Cortex of kidney (tissue), 1 donor: ENCODE measurements at regions not wholly inside any gene's neighbourhood (a gene's known extent, or its start where the extent isn't known, plus 50 kb on each side); places are given as distances from the start of the nearest gene placed in this dataset.
"Not testable (repeated sequence)": the region's sequence is repeated elsewhere in the genome, so short reads cannot be mapped to it uniquely, and the experiment has no call there.

ENCODE experiments used
- DNase-seq: peaks from one replicate; lab custom pipeline; 2025; lab: John Stamatoyannopoulos, UW

DNA sequence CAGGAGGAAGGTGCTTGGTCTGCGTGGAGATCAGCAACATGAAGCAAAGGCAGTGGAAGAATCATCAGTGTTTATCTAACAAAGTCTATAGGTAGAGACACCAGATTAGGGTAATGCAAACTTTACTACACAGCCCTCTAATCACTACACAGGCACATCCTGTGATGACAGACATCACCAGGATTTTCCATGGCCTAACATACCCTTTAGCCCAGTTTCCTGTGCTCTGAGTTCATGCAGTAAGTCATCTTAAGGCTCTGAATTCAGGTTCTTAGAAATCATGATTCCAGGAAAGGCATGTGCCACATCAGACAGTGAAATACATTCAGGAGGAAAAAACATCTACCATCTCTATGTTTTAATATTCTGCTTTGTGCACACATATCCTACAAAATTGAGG lies 708.5 kb upstream of the SLC8A1 start:
- no peak for DNase-seq

DNA sequence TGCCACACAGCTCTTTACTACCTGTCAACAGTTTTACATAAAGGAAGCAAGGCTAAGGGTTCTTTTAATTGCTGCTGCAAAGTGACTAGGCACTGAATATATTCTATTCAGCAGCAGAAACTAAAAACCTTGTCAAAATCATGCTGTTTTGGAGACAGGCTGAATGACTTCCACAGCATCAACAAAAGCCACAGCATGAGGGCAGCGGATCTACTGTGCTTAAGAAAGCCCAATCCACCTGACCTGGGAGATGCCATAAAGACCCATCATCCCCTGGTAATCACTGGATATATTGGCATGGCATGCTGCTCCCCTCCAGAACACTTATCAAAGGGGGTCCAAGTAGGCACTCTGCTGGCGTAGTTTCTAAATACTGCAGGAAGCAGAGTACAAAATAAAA lies 715.1 kb upstream of the SLC8A1 start:
- no peak for DNase-seq

DNA sequence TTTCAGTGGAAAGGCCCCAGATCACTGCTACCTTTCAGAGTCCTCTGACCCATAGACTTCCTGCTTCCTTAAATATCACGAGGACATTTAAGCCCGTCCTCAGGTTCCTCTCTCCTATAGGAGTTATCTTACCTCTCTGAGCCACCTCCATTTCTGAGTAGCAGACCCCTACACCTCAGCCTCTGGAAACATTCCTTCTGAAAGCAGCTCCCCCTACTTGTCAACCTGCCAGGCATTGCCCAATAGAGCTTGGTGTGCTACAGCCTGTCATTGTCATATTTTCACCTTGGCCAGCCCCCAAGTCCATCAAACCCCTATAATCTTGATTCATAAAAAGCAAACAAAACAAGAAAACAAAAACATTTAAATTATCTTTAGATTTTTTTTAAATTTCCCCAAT lies 717.9 kb upstream of the SLC8A1 start:
- DNase-seq, result no peak

DNA sequence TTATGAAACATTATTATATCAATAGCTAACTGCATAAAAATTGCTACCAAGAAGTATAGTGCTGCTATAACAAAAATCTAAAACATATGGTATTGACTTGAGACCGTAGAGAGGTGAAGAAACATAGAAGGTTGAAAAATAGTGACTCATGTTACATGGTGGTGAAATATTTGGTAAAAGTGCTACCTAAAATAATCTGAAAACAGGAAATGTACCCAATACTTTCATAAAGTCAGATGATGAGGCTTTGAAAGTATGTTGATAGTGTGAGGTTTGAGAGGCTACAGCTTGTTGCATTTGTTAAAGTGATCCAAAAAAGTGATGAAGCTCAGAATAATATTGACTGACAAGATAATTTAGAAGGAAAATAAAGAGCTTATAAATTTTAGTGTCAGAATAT lies 718.7 kb upstream of the SLC8A1 start:
- DNase-seq, result no peak

DNA sequence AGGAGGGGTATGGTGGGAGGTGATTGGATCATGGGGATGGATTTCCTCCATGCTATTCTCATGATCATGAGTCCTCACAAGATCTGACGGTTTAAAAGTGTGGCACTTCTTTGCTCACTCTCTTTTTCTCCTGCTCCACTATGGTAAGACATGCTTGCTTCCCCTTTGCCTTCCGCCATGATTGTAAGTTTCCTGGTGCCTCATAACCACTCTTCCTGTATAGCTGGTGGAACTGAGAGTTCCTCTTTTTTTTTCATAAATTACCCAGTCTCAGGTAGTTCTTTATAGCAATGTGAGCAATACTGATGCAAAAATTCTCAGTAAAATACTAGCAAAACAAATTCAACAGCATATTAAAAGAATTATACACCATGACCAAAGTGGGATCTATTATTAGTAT lies 728.5 kb upstream of the SLC8A1 start:
- no peak for DNase-seq

DNA sequence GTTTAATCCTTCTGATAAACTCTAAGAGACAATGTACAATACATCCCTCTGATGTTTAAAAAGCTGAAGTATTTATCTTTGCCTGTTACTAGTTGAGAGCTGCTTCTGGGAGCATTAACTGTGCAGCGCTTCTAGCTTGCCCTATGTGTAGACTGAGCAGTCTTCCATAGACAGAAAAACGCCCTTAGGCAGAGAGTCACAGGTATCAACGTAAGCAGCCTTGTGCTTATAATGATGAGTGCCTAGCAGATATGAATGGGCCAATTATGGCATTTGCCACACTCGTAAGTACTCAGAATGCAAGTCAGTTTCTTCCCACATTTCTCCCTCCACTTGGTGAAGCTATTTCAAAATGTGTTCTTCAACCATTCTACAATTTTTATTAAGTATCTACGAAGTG lies 731.1 kb upstream of the SLC8A1 start:
- no peak for DNase-seq

DNA sequence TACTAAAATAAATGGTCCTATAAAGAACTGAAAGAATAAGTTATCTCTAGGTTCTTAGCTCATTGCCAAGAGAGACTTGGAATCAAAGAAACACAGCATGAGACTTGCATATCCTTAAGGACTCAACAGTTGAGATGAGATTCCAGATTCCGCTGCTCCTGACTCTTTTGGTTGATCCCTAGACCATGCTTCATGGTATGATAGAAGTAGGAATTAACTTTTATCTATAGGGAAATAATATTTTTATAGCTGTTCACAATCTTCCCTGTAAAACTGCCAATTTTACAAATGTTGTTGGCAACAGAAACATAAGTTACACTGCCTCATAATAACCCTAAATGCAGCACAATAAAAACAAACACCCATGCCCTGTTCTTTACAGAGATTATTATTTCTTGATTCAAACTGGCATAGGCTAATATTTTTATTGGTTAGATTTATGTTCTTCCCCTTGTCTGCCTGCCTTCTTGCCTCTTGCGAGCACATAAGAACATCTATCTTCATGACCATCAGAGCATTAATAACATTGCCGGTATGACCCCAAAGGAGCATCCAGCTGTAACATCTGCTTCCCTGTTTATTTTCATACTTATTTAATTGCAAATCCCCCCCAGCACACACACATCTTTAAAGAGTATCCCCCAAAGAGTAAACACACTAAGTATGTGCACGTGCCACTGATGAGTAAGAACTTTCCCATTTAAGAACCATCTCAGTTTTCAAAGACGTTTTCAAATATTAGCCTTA lies 735.7 kb upstream of the SLC8A1 start:
- no peak for DNase-seq

DNA sequence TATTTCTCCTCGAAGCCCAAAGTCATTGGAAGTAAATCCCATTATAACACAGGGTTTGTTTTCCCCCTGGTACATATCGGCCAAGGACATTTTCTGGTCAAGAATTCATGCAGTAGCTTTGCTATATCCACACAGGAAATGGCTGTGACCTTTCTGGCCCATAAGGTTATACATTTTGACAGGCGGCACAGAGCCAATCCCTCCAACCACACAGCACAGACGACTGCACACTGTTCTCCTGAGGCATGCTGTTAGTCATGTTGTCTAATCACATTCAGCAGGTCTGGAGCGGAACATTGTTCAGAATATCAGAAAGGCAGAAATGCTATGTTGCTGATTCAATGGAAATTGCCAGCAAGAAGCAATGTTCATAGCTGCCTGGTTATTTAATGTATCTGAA lies 742.3 kb upstream of the SLC8A1 start:
- no peak for DNase-seq

DNA sequence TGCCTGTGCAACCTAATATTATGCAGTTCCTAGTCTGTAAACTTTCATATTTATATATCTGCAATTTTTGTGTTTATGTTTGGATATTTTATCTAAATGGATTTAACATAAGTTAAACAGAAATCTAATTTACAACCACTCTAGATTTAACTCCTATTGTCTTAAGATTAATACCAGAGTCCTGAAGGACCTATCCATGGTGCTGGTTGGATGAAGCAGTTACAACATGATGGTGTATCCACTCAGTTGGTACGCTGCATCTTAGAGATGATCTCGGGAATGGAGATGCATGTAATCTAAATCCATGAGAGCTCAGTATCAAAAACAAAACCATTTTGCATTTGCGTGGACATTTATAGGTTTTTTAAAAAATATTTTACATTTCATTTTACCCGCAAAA lies 745.9 kb upstream of the SLC8A1 start:
- DNase-seq, result no peak

DNA sequence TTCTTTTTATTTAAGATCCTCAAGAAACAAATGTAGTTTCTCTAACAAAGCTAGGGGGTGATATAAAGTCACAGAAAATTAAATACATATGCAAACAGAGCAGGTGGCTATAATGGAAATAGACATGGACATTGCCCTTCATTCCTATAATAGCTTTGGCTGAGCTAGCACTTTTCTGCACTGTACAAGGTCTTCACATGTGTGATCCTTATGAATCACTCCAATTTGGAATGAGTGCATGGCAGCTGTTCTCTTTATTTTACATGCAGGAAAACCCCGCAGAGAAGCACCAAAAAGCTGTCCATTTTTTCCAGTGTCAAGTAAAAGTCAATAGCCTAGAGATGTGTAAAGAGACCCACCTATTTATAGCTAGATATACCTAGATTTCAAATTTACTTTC lies 747.4 kb upstream of the SLC8A1 start:
- DNase-seq, result no peak

DNA sequence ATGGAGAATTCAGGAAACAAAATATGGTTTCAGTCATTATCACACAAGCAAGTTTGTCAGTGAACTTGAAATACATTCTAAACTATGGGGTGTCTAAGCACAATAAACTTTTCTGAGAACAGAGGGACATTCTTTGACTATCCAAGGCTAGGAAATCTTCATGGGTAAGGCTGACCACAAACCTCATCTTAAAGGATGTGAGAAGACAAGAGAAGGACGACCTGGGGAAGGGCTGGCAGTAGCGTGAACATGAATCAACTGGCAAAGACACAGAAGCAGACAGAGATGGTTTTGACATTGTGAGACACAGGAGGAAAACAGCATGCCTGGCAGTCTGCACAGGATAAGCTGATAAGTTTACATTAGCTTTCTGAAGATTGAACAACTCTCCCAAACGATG lies 752.4 kb upstream of the SLC8A1 start:
- DNase-seq, result no peak

DNA sequence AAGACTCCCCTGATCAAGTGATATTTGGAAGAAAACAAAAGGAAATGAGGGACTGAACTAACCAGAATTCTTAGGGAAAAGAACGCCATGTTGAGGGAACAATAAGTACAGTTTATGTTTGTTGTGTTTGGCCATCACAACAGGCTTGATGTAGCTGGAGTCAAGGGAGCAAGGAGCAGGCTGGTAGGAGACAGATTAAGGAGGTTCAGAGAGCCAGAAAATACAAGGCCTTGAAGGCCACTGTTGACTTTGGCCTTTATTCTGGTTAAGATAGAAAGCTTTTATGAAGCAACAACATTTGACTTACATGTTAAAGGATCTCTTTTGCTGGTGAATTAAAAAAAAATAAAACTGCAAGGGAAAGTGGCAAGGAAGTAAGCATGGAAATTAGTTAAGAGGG lies 754.1 kb upstream of the SLC8A1 start:
- DNase-seq, result no peak

DNA sequence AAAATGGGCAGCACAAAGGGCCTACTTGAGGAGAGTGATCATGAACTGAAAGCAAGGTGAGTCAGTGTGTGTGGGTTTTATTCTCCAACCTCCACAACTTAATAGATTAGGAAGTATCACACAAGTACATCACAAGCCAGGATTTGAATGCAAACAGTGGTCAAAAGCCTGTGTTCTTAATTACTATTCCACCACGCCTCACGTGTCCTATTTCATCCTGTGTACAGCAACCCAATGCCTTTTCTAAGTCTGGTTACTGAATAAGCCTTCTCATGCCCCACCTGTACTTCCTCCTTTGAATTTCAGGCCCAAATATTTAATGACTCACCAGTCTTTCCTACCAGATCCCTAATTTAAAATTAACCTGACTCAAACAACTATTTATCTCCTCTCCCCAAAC lies 755.7 kb upstream of the SLC8A1 start:
- no peak for DNase-seq

DNA sequence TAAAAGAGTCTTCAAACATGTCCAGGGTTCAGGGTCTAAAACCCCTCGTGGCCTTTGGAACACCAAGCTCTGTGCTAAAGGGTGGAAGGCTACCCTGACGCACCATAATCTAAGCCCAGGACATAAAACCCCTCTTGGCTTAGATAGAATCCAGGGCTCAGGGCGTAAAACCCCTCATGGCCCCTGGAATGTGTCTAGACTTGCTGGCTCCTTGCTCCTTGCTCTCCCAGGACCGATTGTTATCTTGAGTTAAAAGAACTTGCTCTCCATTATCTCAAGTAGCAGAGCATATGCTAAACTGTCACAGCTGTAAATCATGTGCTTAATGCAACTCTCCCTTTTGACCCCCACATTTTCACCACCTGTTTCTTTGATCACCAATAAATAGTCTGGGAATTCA lies 758.1 kb upstream of the SLC8A1 start:
- DNase-seq, result not testable (repeated sequence)

DNA sequence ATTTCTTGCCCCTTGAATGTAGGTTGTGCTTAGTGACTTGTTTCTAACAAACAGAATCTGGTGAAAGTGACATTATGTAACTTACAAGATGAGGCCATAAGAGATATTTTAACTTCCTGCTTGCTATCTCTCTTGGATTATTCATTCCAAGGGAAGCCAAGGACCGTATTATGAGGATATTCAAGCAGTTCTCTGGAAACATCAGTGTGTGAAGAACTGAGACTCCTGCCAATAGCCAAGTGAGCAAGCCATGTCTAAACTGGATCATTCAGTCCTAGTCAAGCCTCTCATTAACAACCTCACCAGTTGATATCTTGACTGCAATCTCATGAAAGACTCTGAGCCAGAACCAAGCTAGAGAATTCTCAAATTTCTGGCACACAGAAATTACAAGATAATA lies 765.1 kb upstream of the SLC8A1 start:
- no peak for DNase-seq

DNA sequence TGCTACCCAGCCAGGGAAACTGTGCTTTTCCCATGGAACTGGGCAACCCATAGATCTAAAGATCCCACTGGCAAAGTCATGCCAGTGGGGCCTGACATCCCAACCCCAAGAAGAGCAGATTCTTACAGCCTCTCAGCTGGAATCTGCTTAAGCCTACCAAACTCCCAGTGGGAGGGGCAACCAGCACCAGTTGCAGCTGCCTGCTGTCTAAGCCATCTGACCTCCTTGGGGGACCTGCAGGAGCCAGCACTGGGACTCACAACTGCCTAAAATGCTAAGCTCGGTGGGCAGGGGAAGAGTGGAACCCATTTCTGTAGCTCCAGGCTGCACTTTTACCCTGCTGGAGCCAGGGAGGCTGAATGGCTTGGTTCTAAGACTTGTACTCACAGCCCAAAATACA lies 770.7 kb upstream of the SLC8A1 start:
- no peak for DNase-seq

DNA sequence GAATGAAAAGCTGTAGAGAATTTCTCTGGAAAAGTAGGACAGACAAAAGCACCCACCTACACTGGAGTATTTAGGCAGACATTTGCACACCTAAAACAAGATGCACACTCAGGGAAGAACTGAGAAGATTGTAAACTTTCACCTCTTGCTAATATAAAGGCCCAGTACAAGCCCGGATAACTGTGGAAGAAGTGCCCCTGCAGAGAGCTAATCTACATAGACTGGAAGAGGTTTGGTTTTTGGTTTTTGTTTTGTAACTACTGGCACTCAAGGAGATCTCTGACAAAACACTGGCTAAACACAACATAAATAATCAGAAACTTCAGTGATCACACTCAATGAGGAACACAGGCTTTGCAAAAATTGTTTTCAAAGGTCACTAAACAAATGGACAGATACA lies 782.2 kb upstream of the SLC8A1 start:
- DNase-seq, result no peak

DNA sequence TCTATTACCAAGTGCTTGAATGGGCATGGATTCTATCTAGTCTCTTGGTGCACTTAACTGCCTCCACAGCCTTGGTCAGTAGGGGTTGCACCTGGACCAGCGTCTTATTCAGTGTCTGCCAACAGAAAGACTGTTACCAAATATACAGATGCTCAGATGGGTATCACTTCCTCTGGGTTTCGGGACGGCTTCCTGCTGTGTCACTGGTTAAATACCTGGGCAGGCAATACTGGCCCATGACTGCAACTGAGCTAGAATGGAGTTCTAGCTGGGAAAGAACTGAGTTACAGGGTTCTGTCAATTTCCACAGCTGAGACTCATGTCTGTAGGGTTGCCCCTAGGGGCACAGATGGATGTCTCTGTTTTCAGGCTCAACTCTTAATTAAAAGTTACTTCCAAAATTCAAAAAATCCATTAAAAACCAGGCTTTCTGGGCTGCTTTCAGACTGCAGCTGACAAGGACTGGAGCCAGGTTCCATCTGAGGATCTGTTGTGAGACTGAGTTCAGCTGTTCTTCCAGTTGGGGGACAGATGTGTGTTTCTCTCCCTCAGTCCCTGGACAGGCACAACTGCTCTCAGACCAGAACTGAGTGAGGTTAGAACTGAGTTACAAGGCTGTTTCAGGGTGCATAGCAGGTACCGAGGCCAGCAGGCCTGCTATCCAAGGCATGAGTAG lies 789.6 kb upstream of the SLC8A1 start:
- no peak for DNase-seq

DNA sequence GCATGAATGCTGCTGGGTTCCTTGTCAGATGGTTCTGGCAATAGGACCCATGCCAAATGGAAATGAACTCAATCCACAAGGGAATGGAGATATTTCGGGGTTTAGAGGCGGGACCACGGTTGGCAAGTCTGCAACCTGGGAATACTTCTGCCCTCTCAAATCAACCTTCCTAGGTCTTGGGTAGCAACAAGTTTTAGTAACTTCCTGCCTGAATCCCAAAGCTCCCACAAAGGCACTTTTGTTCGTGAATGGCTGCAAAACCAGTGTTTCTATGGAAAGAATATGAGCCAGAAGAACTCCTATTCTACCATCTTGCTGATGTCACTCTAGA lies 790.1 kb upstream of the SLC8A1 start:
- no peak for DNase-seq

DNA sequence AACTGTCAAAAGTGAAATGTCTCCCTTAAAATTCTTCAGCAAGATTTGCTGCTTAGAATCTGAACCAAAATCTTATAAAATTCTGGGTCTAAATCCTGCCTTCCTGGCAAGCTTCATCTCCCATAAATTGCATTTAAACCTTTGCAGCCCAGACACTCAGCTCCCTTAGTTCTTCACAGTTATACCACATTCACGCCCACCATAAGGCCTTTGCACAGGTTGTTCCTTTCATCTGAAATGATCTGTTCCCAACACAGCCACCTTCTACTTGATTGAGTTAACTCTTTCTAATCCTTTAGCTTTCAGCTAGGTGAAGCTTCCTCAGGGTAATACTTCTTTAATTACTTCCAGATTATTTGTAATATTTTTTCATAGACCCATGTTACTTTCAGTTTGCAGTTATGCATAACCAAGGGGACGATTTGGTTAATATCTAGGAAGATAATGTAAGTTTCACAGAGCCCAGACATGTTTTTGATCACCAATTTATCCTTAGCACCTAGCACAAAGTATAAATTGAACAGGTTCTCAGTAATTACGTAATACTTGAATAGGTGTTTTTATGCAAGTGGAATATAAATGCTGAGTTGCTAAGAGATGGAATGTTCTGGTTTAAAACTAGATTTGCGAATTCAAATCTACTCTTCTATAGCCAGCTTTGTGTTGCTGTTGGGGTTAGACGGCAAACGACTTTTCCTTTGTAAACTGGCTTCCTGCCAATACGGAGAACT lies 779.7 kb upstream of the PKDCC start:
- no peak for DNase-seq

DNA sequence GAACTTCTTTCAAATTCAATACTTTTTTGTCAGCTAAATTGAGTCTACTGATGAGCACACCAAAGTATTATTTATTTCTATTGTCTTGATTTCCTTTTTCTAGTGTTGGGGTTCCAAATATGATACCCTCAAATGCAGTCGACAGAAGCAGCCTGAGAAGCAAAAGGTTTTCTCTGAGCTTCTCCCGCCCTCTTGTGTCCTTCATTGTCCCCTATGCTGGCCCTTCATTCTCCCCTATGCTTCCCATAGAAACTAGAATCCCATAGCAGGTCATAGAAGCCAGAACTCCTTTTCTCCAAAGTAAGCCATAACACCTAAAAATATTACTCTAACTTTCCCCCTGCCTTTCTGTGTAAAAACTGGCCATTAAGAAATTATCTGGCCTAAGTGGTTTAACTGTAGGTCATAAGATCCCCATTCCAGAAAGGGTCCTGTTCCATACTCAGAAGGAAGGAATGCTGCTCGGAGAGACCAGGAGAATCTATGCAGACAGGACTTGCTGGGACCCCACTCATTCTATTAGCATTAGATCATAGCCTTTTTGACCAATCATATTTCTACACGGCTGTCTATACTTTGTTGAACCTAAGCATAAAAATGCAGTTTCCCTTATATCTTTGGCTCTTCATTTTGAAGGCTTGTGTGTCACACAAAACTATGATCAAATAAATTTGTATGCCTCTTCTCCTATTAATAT lies 764.6 kb upstream of the PKDCC start:
- DNase-seq, result no peak

DNA sequence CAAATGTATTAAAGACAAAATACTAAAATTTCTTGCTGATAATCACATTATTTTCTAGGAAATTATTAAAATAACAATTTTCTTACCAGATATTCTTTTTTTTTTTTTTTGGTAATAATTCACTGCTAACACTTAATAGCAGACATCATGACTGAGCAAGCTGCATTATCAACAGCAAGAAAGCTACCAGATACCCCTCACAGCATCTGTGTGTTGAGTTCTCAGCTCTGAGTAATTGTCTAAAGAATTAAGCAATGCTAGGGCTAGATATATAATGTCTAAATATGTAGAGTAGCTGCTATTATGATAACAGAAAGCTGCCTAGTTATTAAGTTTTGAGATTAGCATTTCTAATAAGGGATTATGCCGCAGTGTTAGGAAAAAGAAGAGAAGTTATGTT lies 754.3 kb upstream of the PKDCC start:
- no peak for DNase-seq

DNA sequence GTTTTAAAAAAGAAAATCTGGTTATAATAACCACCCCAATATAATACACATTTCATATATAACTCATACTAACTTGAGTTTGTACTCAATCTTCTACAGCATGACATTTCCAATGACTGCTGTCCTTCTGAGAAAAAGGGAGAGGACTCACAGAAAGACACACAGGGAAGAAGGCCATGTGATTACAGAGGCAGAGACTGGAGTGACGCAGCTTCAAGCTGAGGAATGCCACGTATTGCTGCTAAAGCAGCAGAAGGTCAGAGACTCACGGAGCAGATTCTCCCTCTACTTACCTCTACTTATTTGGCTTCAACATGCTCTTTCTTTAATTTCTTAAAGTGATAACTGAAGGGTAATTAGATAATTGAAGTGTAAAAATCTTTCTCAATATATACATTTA lies 753.5 kb upstream of the PKDCC start:
- no peak for DNase-seq
